H9 (cell line): ENCODE measurements at regions not wholly inside any gene's neighbourhood (a gene's known extent, or its start where the extent isn't known, plus 50 kb on each side); places are given as distances from the start of the nearest gene placed in this dataset.

ENCODE experiments used
- DNase-seq: peaks from one replicate; pipeline ENCODE4 v3.0.0-alpha.2; 2017
- H2AFZ ChIP-seq: one replicate; pipeline ENCODE4 v1.6.1; 2013; ENCODE audit warnings: mild to moderate bottlenecking, low read length, control low read depth, moderate library complexity
- H2AK5ac ChIP-seq: 2 replicates; pipeline ENCODE4 v1.6.1; 2013; ENCODE audit warnings: low read length, control low read depth, mixed read lengths; ENCODE audit not compliant: insufficient read length
- H2BK120ac ChIP-seq: one replicate; pipeline ENCODE4 v1.6.1; 2013; ENCODE audit warnings: low read depth, mild to moderate bottlenecking, low read length, control low read depth, inconsistent platforms; ENCODE audit not compliant: poor library complexity, severe bottlenecking
- H2BK12ac ChIP-seq: 2 replicates; pipeline ENCODE4 v1.6.1; 2013; ENCODE audit warnings: low read length, control low read depth, mixed read lengths, low read depth; ENCODE audit not compliant: insufficient read length
- H2BK15ac ChIP-seq: 2 replicates; pipeline ENCODE4 v1.6.1; 2013; ENCODE audit warnings: low read depth, low read length, control low read depth
- H2BK20ac ChIP-seq: one replicate; pipeline ENCODE4 v1.6.1; 2013; ENCODE audit warnings: low read depth, mild to moderate bottlenecking, low read length, control low read depth, inconsistent platforms; ENCODE audit not compliant: poor library complexity, severe bottlenecking
- H2BK5ac ChIP-seq: 2 replicates; pipeline ENCODE4 v1.6.1; 2013; ENCODE audit warnings: low read length, control low read depth, mixed read lengths; ENCODE audit not compliant: insufficient read length
- H3K14ac ChIP-seq: 2 replicates; pipeline ENCODE4 v1.6.1; 2013; ENCODE audit warnings: low read length, control low read depth; ENCODE audit not compliant: insufficient read depth
- H3K18ac ChIP-seq: 2 replicates; pipeline ENCODE4 v1.6.1; 2013; ENCODE audit warnings: low read depth, mild to moderate bottlenecking, mixed read lengths, low read length, control low read depth; ENCODE audit not compliant: insufficient read length
- H3K23ac ChIP-seq: 2 replicates; pipeline ENCODE4 v1.6.1; 2013; ENCODE audit warnings: low read length, control low read depth, mixed read lengths, low read depth; ENCODE audit not compliant: insufficient read length
- H3K23me2 ChIP-seq: 2 replicates; pipeline ENCODE4 v1.6.1; 2013; ENCODE audit warnings: low read depth, mild to moderate bottlenecking, mixed read lengths, low read length, control low read depth; ENCODE audit not compliant: insufficient read length, poor library complexity, severe bottlenecking
- H3K27ac ChIP-seq: 2 replicates; pipeline ENCODE4 v1.5.1; 2013; ENCODE audit warnings: low read length, control low read depth, mixed read lengths, low read depth; ENCODE audit not compliant: insufficient read length
- H3K27me3 ChIP-seq: 2 replicates; pipeline ENCODE4 v1.6.1; 2013; ENCODE audit warnings: low read length, control low read depth, inconsistent platforms; ENCODE audit not compliant: insufficient read depth
- H3K4ac ChIP-seq: 2 replicates; pipeline ENCODE4 v1.6.1; 2013; ENCODE audit warnings: low read depth, mild to moderate bottlenecking, control low read depth, inconsistent platforms, low read length, moderate library complexity
- H3K4me1 ChIP-seq: 2 replicates; pipeline ENCODE4 v1.6.1; 2013; ENCODE audit warnings: low read length, control low read depth, inconsistent platforms; ENCODE audit not compliant: insufficient read depth
- H3K4me2 ChIP-seq: 2 replicates; pipeline ENCODE4 v1.6.1; 2013; ENCODE audit warnings: low read length, control low read depth, mixed read lengths; ENCODE audit not compliant: insufficient read length, insufficient read depth
- H3K56ac ChIP-seq: 2 replicates; pipeline ENCODE4 v1.6.1; 2013; ENCODE audit warnings: low read depth, mild to moderate bottlenecking, mixed read lengths, low read length, control low read depth; ENCODE audit not compliant: insufficient read length
- H3K79me1 ChIP-seq: 2 replicates; pipeline ENCODE4 v1.6.1; 2013; ENCODE audit warnings: low read depth, mild to moderate bottlenecking, moderate library complexity, low read length, control low read depth, inconsistent platforms; ENCODE audit not compliant: insufficient read depth, poor library complexity, severe bottlenecking
- H3K79me2 ChIP-seq: 2 replicates; pipeline ENCODE4 v1.6.1; 2013; ENCODE audit warnings: low read length, control low read depth, inconsistent platforms; ENCODE audit not compliant: insufficient read depth
- H3K9ac ChIP-seq: 2 replicates; pipeline ENCODE4 v1.6.1; 2013; ENCODE audit warnings: low read length, control low read depth, mixed read lengths; ENCODE audit not compliant: insufficient read length; ENCODE audit errors: extremely low read depth
- H3K9me3 ChIP-seq: one replicate; pipeline ENCODE4 v1.6.1; 2013; ENCODE audit warnings: low read depth, low read length, inconsistent platforms; ENCODE audit not compliant: control insufficient read depth
- H3T11ph ChIP-seq: one replicate; pipeline ENCODE4 v1.6.1; 2013; ENCODE audit warnings: mild to moderate bottlenecking, low read length, control low read depth, inconsistent platforms
- H4K20me1 ChIP-seq: one replicate; pipeline ENCODE4 v1.6.1; 2013; ENCODE audit not compliant: control insufficient read depth, insufficient read length, insufficient read depth
- H4K5ac ChIP-seq: 2 replicates; pipeline ENCODE4 v1.6.1; 2013; ENCODE audit warnings: low read depth, mild to moderate bottlenecking, mixed read lengths, low read length, control low read depth; ENCODE audit not compliant: insufficient read length
- H4K8ac ChIP-seq: replicated peaks from 2 replicates; pipeline ENCODE4 v1.6.1; 2013; ENCODE audit warnings: low read length, control low read depth, mixed read lengths, low read depth; ENCODE audit not compliant: insufficient read length
- H4K91ac ChIP-seq: 2 replicates; pipeline ENCODE4 v1.6.1; 2013; ENCODE audit warnings: low read depth, mild to moderate bottlenecking, moderate library complexity, mixed read lengths, low read length, control low read depth; ENCODE audit not compliant: insufficient read length
- H3K27ac Mint-ChIP-seq, 3 experiments: 2 replicates in 2 of 3; 3 replicates in 1 of 3; pipeline ENCODE4 v1.8.0; 2020 to 2021; ENCODE audit warnings: mixed read lengths in 3 of 3, mild to moderate bottlenecking in 1 of 3, moderate library complexity in 1 of 3
- H3K27me3 Mint-ChIP-seq: 2 replicates; pipeline ENCODE4 v1.8.0; 2021; ENCODE audit warnings: low read depth, mild to moderate bottlenecking, moderate library complexity, mixed read lengths
- H3K36me3 Mint-ChIP-seq, 3 experiments: 2 replicates in 2 of 3; 3 replicates in 1 of 3; pipeline ENCODE4 v1.8.0; 2020 to 2021; ENCODE audit warnings: low read depth in 3 of 3, mixed read lengths in 3 of 3; ENCODE audit not compliant: insufficient read depth in 1 of 3
- H3K4me1 Mint-ChIP-seq, 2 experiments: 2 replicates each; pipeline ENCODE4 v1.8.0; 2020; ENCODE audit warnings: mixed read lengths in 2 of 2
- H3K4me3 Mint-ChIP-seq, 2 experiments: 2 replicates in 1 of 2; 3 replicates in 1 of 2; pipeline ENCODE4 v1.8.0; 2020 to 2021; ENCODE audit warnings: mild to moderate bottlenecking in 2 of 2, mixed read lengths in 2 of 2, moderate library complexity in 1 of 2
- H3K9me3 Mint-ChIP-seq, 2 experiments: 2 replicates in 1 of 2; 3 replicates in 1 of 2; pipeline ENCODE4 v1.8.0; 2020; ENCODE audit warnings: mild to moderate bottlenecking in 2 of 2, mixed read lengths in 2 of 2, moderate library complexity in 1 of 2
- CTCF ChIP-seq: fragments of 200-600 bp; sonication (generic); conservative IDR thresholded peaks from 3 replicates; pipeline ENCODE4 v1.8.0; 2021; ENCODE audit warnings: antibody characterized with exemption, mild to moderate bottlenecking
- WGBS: extraction: QIAGEN DNeasy Blood & Tissue Kit; methylation state at CpG from one replicate; pipeline ENCODE4 v1.1.7; 2013; ENCODE audit warnings: missing lambda C conversion rate, low lambda C conversion rate, mixed read lengths; ENCODE audit not compliant: insufficient read length; ENCODE audit errors: extremely low coverage; 5-methylcytosine and 5-hydroxymethylcytosine counted together

- no peak overlapping the region for H2BK5ac ChIP-seq
- no peak overlapping the region for H4K91ac ChIP-seq
- no peak overlapping the region for H3K9ac ChIP-seq
- H3K79me1 ChIP-seq = no peaks in the 10 kb centered on the region
- no peak overlapping the region for H3K27ac Mint-ChIP-seq
- no peaks in the 10 kb centered on the region for H3K23me2 ChIP-seq
- H4K20me1 ChIP-seq = no peaks in the 10 kb centered on the region
- H3K27me3 Mint-ChIP-seq = no peaks in the 10 kb centered on the region
- no peak overlapping the region for H3K14ac ChIP-seq
- H3K4me2 ChIP-seq = no peak overlapping the region
- no peaks in the 10 kb centered on the region for H3K79me2 ChIP-seq
- H3K9me3 Mint-ChIP-seq = no peaks in the 10 kb centered on the region
- H3T11ph ChIP-seq = no peak overlapping the region
- H3K27ac ChIP-seq = no peak overlapping the region
- no CpG with 5 or more reads among the region's 1 CpG for WGBS
- no peak overlapping the region for H2BK12ac ChIP-seq
- no peak overlapping the region for H4K8ac ChIP-seq
- H3K27me3 ChIP-seq = no peaks in the 10 kb centered on the region
- H3K4me1 ChIP-seq = peaks cover 3% of the 10 kb centered on the region; the same call in 1 of the 2 replicates
- no peak overlapping the region for H3K23ac ChIP-seq
- H2BK120ac ChIP-seq = no peak overlapping the region
- no peaks in the 10 kb centered on the region for H3K36me3 Mint-ChIP-seq
- no peak overlapping the region for H2AFZ ChIP-seq
- no peak overlapping the region for H2BK20ac ChIP-seq
- H3K18ac ChIP-seq = no peak overlapping the region
- no peak overlapping the region for H2BK15ac ChIP-seq
- no peak for DNase-seq
- no peaks in the 10 kb centered on the region for H3K9me3 ChIP-seq
- no peak overlapping the region for H3K4me3 Mint-ChIP-seq
- H3K56ac ChIP-seq = no peak overlapping the region
- peaks cover 8 to 9% of the 10 kb centered on the region in 2 experiments for H3K4me1 Mint-ChIP-seq
- no peak overlapping the region for H4K5ac ChIP-seq
- H2AK5ac ChIP-seq = no peak overlapping the region
- TF ChIP-seq CTCF = no peak
- H3K4ac ChIP-seq = no peak overlapping the region
Observed at GRCh38 chr2:52968043-52968442, 799.6 kb upstream of the CHAC2 start.
